IPS-15b (cell line): ENCODE measurements at regions not wholly inside any gene's neighbourhood (a gene's known extent, or its start where the extent isn't known, plus 50 kb on each side); places are given as distances from the start of the nearest gene placed in this dataset.

Experiments
- H3K27me3 ChIP-seq: one replicate; pipeline ENCODE4 v1.6.1; 2013; ENCODE audit warnings: low read length; ENCODE audit not compliant: control insufficient read depth, insufficient read depth
- H3K36me3 ChIP-seq: one replicate; pipeline ENCODE4 v1.6.1; 2013; ENCODE audit warnings: low read length; ENCODE audit not compliant: control insufficient read depth, insufficient read depth
- H3K4me1 ChIP-seq: one replicate; pipeline ENCODE4 v1.6.1; 2013; ENCODE audit warnings: mild to moderate bottlenecking, low read length; ENCODE audit not compliant: control insufficient read depth, insufficient read depth
- H3K4me3 ChIP-seq: one replicate; pipeline ENCODE4 v1.5.1; 2013; ENCODE audit warnings: low read depth, low read length
- H3K9ac ChIP-seq: one replicate; pipeline ENCODE4 v1.6.1; 2013; ENCODE audit warnings: low read depth, mild to moderate bottlenecking, low read length
- H3K9me3 ChIP-seq: one replicate; pipeline ENCODE4 v1.6.1; 2013; ENCODE audit warnings: mild to moderate bottlenecking, low read length; ENCODE audit not compliant: control insufficient read depth, insufficient read depth

- no peaks in the 10 kb centered on the region for H3K27me3 ChIP-seq
- no peak overlapping the region for H3K4me3 ChIP-seq
- no peaks in the 10 kb centered on the region for H3K4me1 ChIP-seq
- H3K9ac ChIP-seq = no peak overlapping the region
- no peaks in the 10 kb centered on the region for H3K9me3 ChIP-seq
- no peaks in the 10 kb centered on the region for H3K36me3 ChIP-seq
Measured at GRCh38 chr10:3945026-3945425, 160.0 kb upstream of the KLF6 start.

GRCh38 chr10:3944591-3944990 lies 159.6 kb upstream of the KLF6 start:
- Histone ChIP-seq H3K27me3 (no peaks in the 10 kb centered on the region), H3K9ac (no peak overlapping the region), H3K4me1 (no peaks in the 10 kb centered on the region), H3K9me3 (no peaks in the 10 kb centered on the region), H3K4me3 (no peak overlapping the region), H3K36me3 (no peaks in the 10 kb centered on the region)

GRCh38 chr10:3943695-3944257 lies 158.8 kb upstream of the KLF6 start:
- Histone ChIP-seq H3K36me3 (no peaks in the 10 kb centered on the region), H3K4me3 (no peak overlapping the region), H3K9ac (no peak overlapping the region), H3K4me1 (no peaks in the 10 kb centered on the region), H3K9me3 (no peaks in the 10 kb centered on the region), H3K27me3 (no peaks in the 10 kb centered on the region)

- Histone ChIP-seq H3K4me1 (no peaks in the 10 kb centered on the region), H3K27me3 (no peaks in the 10 kb centered on the region), H3K9me3 (no peaks in the 10 kb centered on the region), H3K9ac (no peak overlapping the region), H3K4me3 (no peak overlapping the region), H3K36me3 (no peaks in the 10 kb centered on the region)
Measured at GRCh38 chr10:3942937-3943489, 158.0 kb upstream of the KLF6 start.

GRCh38 chr10:3941676-3942075 lies 156.7 kb upstream of the KLF6 start:
- no peak overlapping the region for H3K4me3 ChIP-seq
- H3K9ac ChIP-seq = no peak overlapping the region
- no peaks in the 10 kb centered on the region for H3K27me3 ChIP-seq
- no peaks in the 10 kb centered on the region for H3K9me3 ChIP-seq
- no peaks in the 10 kb centered on the region for H3K4me1 ChIP-seq
- no peaks in the 10 kb centered on the region for H3K36me3 ChIP-seq

- Histone ChIP-seq H3K4me3 (no peak overlapping the region), H3K9me3 (no peaks in the 10 kb centered on the region), H3K4me1 (no peaks in the 10 kb centered on the region), H3K9ac (no peak overlapping the region), H3K36me3 (no peaks in the 10 kb centered on the region), H3K27me3 (no peaks in the 10 kb centered on the region)
Measured at GRCh38 chr10:3936422-3937040, 151.5 kb upstream of the KLF6 start.

GRCh38 chr10:3935933-3936359 lies 150.9 kb upstream of the KLF6 start:
- Histone ChIP-seq H3K4me1 (no peaks in the 10 kb centered on the region), H3K4me3 (no peak overlapping the region), H3K9ac (no peak overlapping the region), H3K9me3 (no peaks in the 10 kb centered on the region), H3K36me3 (no peaks in the 10 kb centered on the region), H3K27me3 (no peaks in the 10 kb centered on the region)

GRCh38 chr10:3935141-3935540 lies 150.1 kb upstream of the KLF6 start:
- Histone ChIP-seq H3K4me3 (no peak overlapping the region), H3K9me3 (no peaks in the 10 kb centered on the region), H3K4me1 (no peaks in the 10 kb centered on the region), H3K9ac (no peak overlapping the region), H3K27me3 (no peaks in the 10 kb centered on the region), H3K36me3 (no peaks in the 10 kb centered on the region)

GRCh38 chr10:3933733-3934132 lies 148.7 kb upstream of the KLF6 start:
- no peaks in the 10 kb centered on the region for H3K9me3 ChIP-seq
- H3K9ac ChIP-seq = no peak overlapping the region
- H3K4me3 ChIP-seq = no peak overlapping the region
- no peaks in the 10 kb centered on the region for H3K36me3 ChIP-seq
- no peaks in the 10 kb centered on the region for H3K4me1 ChIP-seq
- no peaks in the 10 kb centered on the region for H3K27me3 ChIP-seq

GRCh38 chr10:3932597-3933375 lies 147.8 kb upstream of the KLF6 start:
- Histone ChIP-seq H3K9ac (no peak overlapping the region), H3K36me3 (no peaks in the 10 kb centered on the region), H3K4me1 (no peaks in the 10 kb centered on the region), H3K4me3 (no peak overlapping the region), H3K9me3 (no peaks in the 10 kb centered on the region), H3K27me3 (no peaks in the 10 kb centered on the region)

- Histone ChIP-seq H3K36me3 (no peaks in the 10 kb centered on the region), H3K4me1 (no peaks in the 10 kb centered on the region), H3K9me3 (no peaks in the 10 kb centered on the region), H3K27me3 (no peaks in the 10 kb centered on the region), H3K4me3 (no peak overlapping the region), H3K9ac (no peak overlapping the region)
Measured at GRCh38 chr10:3931901-3932300, 146.9 kb upstream of the KLF6 start.

GRCh38 chr10:3931224-3931623 lies 146.2 kb upstream of the KLF6 start:
- H3K9ac ChIP-seq = no peak overlapping the region
- H3K4me3 ChIP-seq = no peak overlapping the region
- no peaks in the 10 kb centered on the region for H3K4me1 ChIP-seq
- no peaks in the 10 kb centered on the region for H3K9me3 ChIP-seq
- no peaks in the 10 kb centered on the region for H3K27me3 ChIP-seq
- no peaks in the 10 kb centered on the region for H3K36me3 ChIP-seq
